ES-I3 (cell line): ENCODE measurements at regions not wholly inside any gene's neighbourhood (a gene's known extent, or its start where the extent isn't known, plus 50 kb on each side); places are given as distances from the start of the nearest gene placed in this dataset.

Source experiments
- H3K36me3 ChIP-seq: 2 replicates; pipeline ENCODE4 v1.6.1; 2013; ENCODE audit warnings: mild to moderate bottlenecking, low read length, control low read depth, moderate library complexity; ENCODE audit not compliant: insufficient read depth
- H3K4me1 ChIP-seq: 2 replicates; pipeline ENCODE4 v1.6.1; 2013; ENCODE audit warnings: mild to moderate bottlenecking, control low read depth, low read length; ENCODE audit not compliant: insufficient read depth
- H3K9ac ChIP-seq: 2 replicates; pipeline ENCODE4 v1.6.1; 2013; ENCODE audit warnings: low read depth, mild to moderate bottlenecking, low read length, moderate library complexity
- H3K9me3 ChIP-seq: 2 replicates; pipeline ENCODE4 v1.6.1; 2013; ENCODE audit warnings: mild to moderate bottlenecking, low read length, moderate library complexity; ENCODE audit not compliant: control insufficient read depth, insufficient read depth

- H3K36me3 ChIP-seq: no peaks in the 10 kb centered on the region
- H3K9ac ChIP-seq: no peak overlapping the region
- no peaks in the 10 kb centered on the region for H3K9me3 ChIP-seq
- peaks cover 5% of the 10 kb centered on the region; the same call in 1 of the 2 replicates for H3K4me1 ChIP-seq
Measured at GRCh38 chr6:10276106-10276505, 138.8 kb downstream of the TFAP2A start.

DNA sequence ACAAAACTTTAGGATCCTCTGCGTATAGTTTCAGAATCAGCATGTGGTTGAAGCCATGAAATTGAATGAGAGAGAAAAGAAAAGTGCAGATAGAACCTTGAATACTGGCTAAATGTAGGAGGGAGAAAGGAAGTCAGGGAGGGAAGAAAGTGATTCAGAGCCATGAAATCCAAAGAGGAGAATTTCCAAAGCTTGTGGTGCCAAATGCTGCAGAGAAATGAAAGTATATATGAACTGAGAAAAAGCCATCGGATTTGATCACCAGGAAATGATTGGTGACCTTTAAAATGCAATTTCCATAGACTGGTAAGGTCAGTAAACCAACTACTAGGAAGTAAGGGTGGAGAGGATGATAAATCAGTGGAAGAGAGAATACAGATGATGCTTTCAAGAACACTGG is 142.3 kb downstream of the TFAP2A start:
- Histone ChIP-seq H3K9me3 (no peaks in the 10 kb centered on the region), H3K36me3 (no peaks in the 10 kb centered on the region), H3K4me1 (peaks cover 25% of the 10 kb centered on the region), H3K9ac (no peak overlapping the region)

DNA sequence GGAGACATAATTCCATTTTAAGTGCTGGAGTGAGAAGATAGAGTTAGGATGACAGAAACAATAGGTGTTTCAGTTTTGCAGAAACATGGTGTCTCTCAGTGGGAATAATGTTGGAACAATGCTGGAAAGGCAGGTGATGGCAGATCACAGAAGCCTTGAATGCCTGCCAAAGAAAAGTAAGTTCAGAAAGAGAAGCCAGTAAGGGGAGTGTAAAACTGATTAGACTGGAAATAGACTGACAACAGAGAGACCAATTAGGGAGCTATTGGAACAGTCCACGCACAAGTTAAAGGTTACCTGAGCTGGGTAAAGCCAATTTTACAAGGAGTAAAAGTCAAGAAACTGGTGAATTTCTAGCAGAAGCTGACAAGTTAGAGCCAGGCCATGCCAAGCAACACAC is 142.9 kb downstream of the TFAP2A start:
- Histone ChIP-seq H3K9me3 (no peaks in the 10 kb centered on the region), H3K36me3 (no peaks in the 10 kb centered on the region), H3K4me1 (peaks cover 25% of the 10 kb centered on the region), H3K9ac (no peak overlapping the region)

GRCh38 chr6:10269814-10270472 is 144.9 kb downstream of the TFAP2A start:
- peaks cover 25% of the 10 kb centered on the region for H3K4me1 ChIP-seq
- no peaks in the 10 kb centered on the region for H3K9me3 ChIP-seq
- no peak overlapping the region for H3K9ac ChIP-seq
- H3K36me3 ChIP-seq: no peaks in the 10 kb centered on the region

- H3K9me3 ChIP-seq: no peaks in the 10 kb centered on the region
- H3K4me1 ChIP-seq: peaks cover 25% of the 10 kb centered on the region
- H3K36me3 ChIP-seq: no peaks in the 10 kb centered on the region
- no peak overlapping the region for H3K9ac ChIP-seq
Measured at GRCh38 chr6:10268611-10269310, 146.1 kb downstream of the TFAP2A start.

- Histone ChIP-seq H3K4me1 (peaks cover 25% of the 10 kb centered on the region), H3K36me3 (no peaks in the 10 kb centered on the region), H3K9me3 (no peaks in the 10 kb centered on the region), H3K9ac (0 out of 2 replicates have a peak overlapping the region, but pooled peaks have one; percentile 9)
Measured at GRCh38 chr6:10268111-10268510, 146.8 kb downstream of the TFAP2A start.

GRCh38 chr6:10266462-10266861 is 148.4 kb downstream of the TFAP2A start:
- Histone ChIP-seq H3K9me3 (no peaks in the 10 kb centered on the region), H3K36me3 (no peaks in the 10 kb centered on the region), H3K4me1 (peaks cover 20% of the 10 kb centered on the region), H3K9ac (no peak overlapping the region)

DNA sequence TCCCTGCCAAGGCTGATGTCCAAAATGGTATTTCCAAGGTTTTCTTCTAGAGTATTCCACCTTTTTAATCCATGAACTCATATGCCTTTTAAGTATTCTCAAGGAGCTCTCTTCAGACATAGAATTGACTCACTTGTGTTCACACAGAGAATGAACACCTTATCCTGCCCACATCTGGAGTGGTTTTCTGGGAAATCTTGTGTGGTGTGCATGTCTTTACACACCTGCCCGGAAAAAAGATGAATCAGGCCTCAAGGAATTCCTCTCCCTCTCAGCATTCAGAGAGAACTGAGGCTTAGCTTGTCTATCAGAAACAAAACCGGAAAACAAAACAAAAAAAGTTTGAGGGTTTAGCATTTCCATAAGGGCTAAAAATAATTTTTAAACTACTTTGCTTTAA is 148.8 kb downstream of the TFAP2A start:
- H3K9me3 ChIP-seq: no peaks in the 10 kb centered on the region
- no peaks in the 10 kb centered on the region for H3K36me3 ChIP-seq
- H3K9ac ChIP-seq: no peak overlapping the region
- H3K4me1 ChIP-seq: peaks cover 20% of the 10 kb centered on the region

DNA sequence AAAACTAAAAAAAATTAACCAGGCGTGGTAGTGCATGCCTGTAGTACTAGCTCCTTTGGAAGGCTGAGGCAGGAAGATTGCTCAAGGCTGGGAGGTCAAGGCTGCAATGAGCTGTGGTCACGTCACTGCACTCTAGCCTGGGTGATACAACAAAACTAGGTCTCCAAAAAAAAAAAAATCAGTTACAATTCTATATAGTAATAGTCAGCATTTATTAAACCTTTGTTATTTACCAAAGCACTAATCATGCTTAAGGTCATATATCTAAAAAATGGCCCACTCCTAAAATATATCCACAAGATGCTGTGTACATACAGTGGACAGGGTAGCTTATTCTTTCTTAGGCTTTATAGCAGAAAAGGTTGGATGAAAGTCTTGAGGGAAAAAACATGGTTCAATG is 152.4 kb downstream of the TFAP2A start:
- Histone ChIP-seq H3K9me3 (no peaks in the 10 kb centered on the region), H3K9ac (no peak overlapping the region), H3K4me1 (no peaks in the 10 kb centered on the region; the same call in 1 of the 2 replicates), H3K36me3 (no peaks in the 10 kb centered on the region)

DNA sequence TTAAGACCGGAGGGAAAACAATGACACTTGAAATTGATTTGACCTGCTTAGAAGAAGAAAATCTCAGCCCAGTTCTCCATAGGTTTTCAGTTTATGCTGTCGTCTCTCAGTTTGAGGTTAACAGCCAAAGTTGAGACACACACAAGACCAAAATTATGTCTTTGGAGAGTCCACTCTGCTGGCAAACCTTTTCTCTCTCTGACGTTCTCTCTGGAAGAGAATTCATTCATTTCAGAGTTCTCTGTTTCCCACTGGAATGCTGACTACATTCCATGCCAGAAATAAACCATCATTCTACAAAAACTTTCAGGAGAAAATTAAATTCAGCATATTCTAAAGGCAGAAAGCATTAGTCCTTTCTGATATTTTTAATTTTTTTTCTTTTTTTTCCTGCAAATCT is 155.2 kb downstream of the TFAP2A start:
- no peaks in the 10 kb centered on the region; the same call in 1 of the 2 replicates for H3K9me3 ChIP-seq
- no peak overlapping the region for H3K9ac ChIP-seq
- H3K4me1 ChIP-seq: no peaks in the 10 kb centered on the region
- no peaks in the 10 kb centered on the region for H3K36me3 ChIP-seq

DNA sequence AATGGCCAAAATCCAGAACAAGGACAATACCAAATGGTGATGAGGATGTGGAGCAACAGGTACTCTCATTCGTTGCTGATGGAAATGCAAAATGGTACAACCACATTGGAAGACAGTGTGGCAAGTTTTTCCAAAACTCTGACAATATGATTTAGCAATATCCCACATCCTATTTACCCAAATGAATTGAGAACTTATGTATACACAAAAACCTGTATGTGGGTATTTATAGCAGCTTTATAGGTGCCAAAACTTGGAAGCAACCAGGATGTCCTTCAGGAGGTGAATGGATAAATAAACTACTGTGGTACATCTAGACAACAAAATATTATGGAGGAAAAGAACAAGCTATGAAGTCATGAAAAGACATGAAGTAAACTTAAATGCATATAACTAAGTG is 156.5 kb downstream of the TFAP2A start:
- Histone ChIP-seq H3K9me3 (no peaks in the 10 kb centered on the region; the same call in 1 of the 2 replicates), H3K4me1 (no peaks in the 10 kb centered on the region), H3K9ac (no peak overlapping the region), H3K36me3 (no peaks in the 10 kb centered on the region)

- Histone ChIP-seq H3K36me3 (no peaks in the 10 kb centered on the region), H3K9me3 (no peaks in the 10 kb centered on the region; the same call in 1 of the 2 replicates), H3K9ac (no peak overlapping the region), H3K4me1 (no peaks in the 10 kb centered on the region)
Measured at GRCh38 chr6:10256113-10256690, 158.7 kb downstream of the TFAP2A start.

- Histone ChIP-seq H3K36me3 (no peaks in the 10 kb centered on the region), H3K4me1 (peaks cover 9% of the 10 kb centered on the region), H3K9me3 (no peaks in the 10 kb centered on the region), H3K9ac (no peak overlapping the region)
Measured at GRCh38 chr6:10250655-10251220, 164.1 kb downstream of the TFAP2A start.

GRCh38 chr6:10248378-10248843 is 166.5 kb downstream of the TFAP2A start:
- H3K9me3 ChIP-seq: no peaks in the 10 kb centered on the region
- no peak overlapping the region for H3K9ac ChIP-seq
- peaks cover 9% of the 10 kb centered on the region for H3K4me1 ChIP-seq
- no peaks in the 10 kb centered on the region for H3K36me3 ChIP-seq
